Aorta (tissue), 5 donors: ENCODE measurements at regions not wholly inside any gene's neighbourhood (a gene's known extent, or its start where the extent isn't known, plus 50 kb on each side); places are given as distances from the start of the nearest gene placed in this dataset.

ENCODE experiments used
- ATAC-seq: fragments of 200-7000 bp; cut with Tn5 transposase; one replicate; pipeline ENCODE4 v1.9.1; 2022; ENCODE audit warnings: moderate library complexity; ENCODE audit not compliant: low FRiP score
- DNase-seq, 2 donors: peaks; one replicate each; pipeline ENCODE4 v3.0.0-alpha.2; 2020
- H3K27ac ChIP-seq, 2 donors: one replicate each; pipeline ENCODE4 v1.5.1; 2013; ENCODE audit warnings: low read length in 2 of 2, mild to moderate bottlenecking in 2 of 2, moderate library complexity in 2 of 2, control low read depth in 1 of 2, inconsistent platforms in 1 of 2, low read depth in 1 of 2
- H3K27me3 ChIP-seq, 2 donors: one replicate each; pipeline ENCODE4 v1.6.1; 2013; ENCODE audit warnings: control low read depth in 1 of 2, low read length in 1 of 2, mild to moderate bottlenecking in 1 of 2, moderate library complexity in 1 of 2; ENCODE audit not compliant: insufficient read depth in 2 of 2, control insufficient read depth in 1 of 2
- H3K36me3 ChIP-seq, 2 donors: one replicate each; pipeline ENCODE4 v1.6.1; 2013; ENCODE audit warnings: control low read depth in 1 of 2, low read length in 1 of 2, mild to moderate bottlenecking in 1 of 2; ENCODE audit not compliant: insufficient read depth in 2 of 2, control insufficient read depth in 1 of 2
- H3K4me1 ChIP-seq, 2 donors: one replicate each; pipeline ENCODE4 v1.6.1; 2013; ENCODE audit warnings: low read length in 2 of 2, control low read depth in 1 of 2, mild to moderate bottlenecking in 1 of 2, moderate library complexity in 1 of 2; ENCODE audit not compliant: insufficient read depth in 2 of 2, control insufficient read depth in 1 of 2
- H3K4me3 ChIP-seq, 2 donors: one replicate each; pipeline ENCODE4 v1.5.1; 2013; ENCODE audit warnings: low read length in 2 of 2, control low read depth in 1 of 2, mild to moderate bottlenecking in 1 of 2
- H3K9me3 ChIP-seq: one replicate; pipeline ENCODE4 v1.6.1; 2013; ENCODE audit warnings: mild to moderate bottlenecking, low read length; ENCODE audit not compliant: control insufficient read depth
- WGBS, 2 donors: extraction: QIAGEN DNeasy Blood & Tissue Kit; methylation state at CpG; one replicate each; pipeline ENCODE4 v1.1.7; 2013; 5-methylcytosine and 5-hydroxymethylcytosine counted together
- intact Hi-C, 2 donors: fragments of 100-400 bp; cut with DNase I; formaldehyde crosslinking; loops; one replicate each; pipeline versions ENCODE4 v1.14.2 to v1.15.0; 2022
- donor health status: healthy with polysubstance abuse.
- donor health status: Bipolar disorder and iron deficiency.
- donor health status: DM: no; HTN: no; CAD: no.
- donor health status: DM: no; HTN: no; CAD: no.
- donor health status: DM: yes; HTN: yes; CAD: no.

- no peaks in the 10 kb centered on the region for H3K4me1 ChIP-seq
- 49 to 55% methylated on average over 13 of the region's 13 CpGs for WGBS, 2 donors
- ATAC-seq, result no peak
- no peak for DNase-seq
- H3K36me3 ChIP-seq, result no peaks in the 10 kb centered on the region
- no peak overlapping the region for H3K4me3 ChIP-seq
- no peaks in the 10 kb centered on the region for H3K9me3 ChIP-seq
- intact Hi-C loops, result no loop called here
- H3K27ac ChIP-seq, result no peak overlapping the region
- H3K27me3 ChIP-seq, result no peaks in the 10 kb centered on the region
These were observed 259.8 kb upstream of the IRX4 start for GRCh38 chr5:2142456-2142954.

- DNase-seq (no peak), ATAC-seq (no peak)
- whole genome bisulfite sequencing, 2 donors, result 73 to 78% methylated on average over 26 of the region's 26 CpGs
- H3K27ac ChIP-seq, result no peak overlapping the region
- intact Hi-C loops, result no loop called here
- no peaks in the 10 kb centered on the region for H3K27me3 ChIP-seq
- no peaks in the 10 kb centered on the region for H3K36me3 ChIP-seq
- H3K9me3 ChIP-seq, result no peaks in the 10 kb centered on the region
- H3K4me1 ChIP-seq, result no peaks in the 10 kb centered on the region
- no peak overlapping the region for H3K4me3 ChIP-seq
These were observed 258.7 kb upstream of the IRX4 start for GRCh38 chr5:2141254-2142000.

GRCh38 chr5:2140501-2141175, 257.9 kb upstream of the IRX4 start:
- Histone ChIP-seq H3K4me3 (no peak overlapping the region), H3K9me3 (no peaks in the 10 kb centered on the region), H3K27ac (no peak overlapping the region), H3K27me3 (no peaks in the 10 kb centered on the region), H3K4me1 (no peaks in the 10 kb centered on the region), H3K36me3 (no peaks in the 10 kb centered on the region)
- ATAC-seq (no peak), DNase-seq (no peak)
- intact Hi-C loops, result no loop called here
- WGBS, 2 donors, result 65 to 69% methylated on average over 25 of the region's 25 CpGs

GRCh38 chr5:2139478-2139877, 256.8 kb upstream of the IRX4 start:
- DNase-seq, result no peak
- 64 to 74% methylated on average over 5 of the region's 5 CpGs for WGBS, 2 donors
- no peaks in the 10 kb centered on the region for H3K36me3 ChIP-seq

GRCh38 chr5:2138896-2139295, 256.2 kb upstream of the IRX4 start:
- H3K27ac ChIP-seq, result no peak overlapping the region
- DNase-seq (no peak), ATAC-seq (no peak)
- no peaks in the 10 kb centered on the region for H3K9me3 ChIP-seq
- no peaks in the 10 kb centered on the region for H3K4me1 ChIP-seq
- no peaks in the 10 kb centered on the region for H3K36me3 ChIP-seq
- H3K27me3 ChIP-seq, result no peaks in the 10 kb centered on the region
- H3K4me3 ChIP-seq, result no peak overlapping the region
- WGBS, 2 donors, result 76 to 80% methylated on average over 12 of the region's 12 CpGs
- intact Hi-C loops, result no loop called here

More at GRCh38 chr5:2139478-2139877, 256.8 kb upstream of the IRX4 start:
- Histone ChIP-seq H3K27ac (no peak overlapping the region), H3K27me3 (no peaks in the 10 kb centered on the region), H3K4me3 (no peak overlapping the region), H3K9me3 (no peaks in the 10 kb centered on the region), H3K4me1 (no peaks in the 10 kb centered on the region)
- intact Hi-C loops, result no loop called here
- no peak for ATAC-seq

GRCh38 chr5:2137444-2138050, 254.8 kb upstream of the IRX4 start:
- no peaks in the 10 kb centered on the region for H3K36me3 ChIP-seq
- H3K4me3 ChIP-seq, result no peak overlapping the region
- DNase-seq, result no peak
- no peaks in the 10 kb centered on the region for H3K27me3 ChIP-seq
- no peak for ATAC-seq
- H3K27ac ChIP-seq, result no peak overlapping the region
- no peaks in the 10 kb centered on the region for H3K9me3 ChIP-seq
- 91 to 92% methylated on average over 21 of the region's 21 CpGs for WGBS, 2 donors
- intact Hi-C loops, result no loop called here
- H3K4me1 ChIP-seq, result no peaks in the 10 kb centered on the region

- no peak for ATAC-seq
- Histone ChIP-seq H3K36me3 (no peaks in the 10 kb centered on the region), H3K4me3 (no peak overlapping the region), H3K27ac (no peak overlapping the region), H3K4me1 (no peaks in the 10 kb centered on the region), H3K27me3 (no peaks in the 10 kb centered on the region), H3K9me3 (no peaks in the 10 kb centered on the region)
- intact Hi-C loops, result no loop called here
- 88 to 90% methylated on average over 44 of the region's 44 CpGs for WGBS, 2 donors
- DNase-seq, result no peak
These were observed 254.1 kb upstream of the IRX4 start for GRCh38 chr5:2136728-2137333.

- DNase-seq, result no peak
- 62 to 69% methylated on average over 5 of the region's 5 CpGs for WGBS, 2 donors
- Histone ChIP-seq H3K4me3 (no peak overlapping the region), H3K27ac (no peak overlapping the region), H3K4me1 (no peaks in the 10 kb centered on the region), H3K9me3 (no peaks in the 10 kb centered on the region), H3K36me3 (no peaks in the 10 kb centered on the region), H3K27me3 (no peaks in the 10 kb centered on the region)
- ATAC-seq, result no peak
- intact Hi-C loops, result no loop called here
These were observed 253.1 kb upstream of the IRX4 start for GRCh38 chr5:2135833-2136232.
